H7 (cell line): ENCODE measurements at regions not wholly inside any gene's neighbourhood (a gene's known extent, or its start where the extent isn't known, plus 50 kb on each side); places are given as distances from the start of the nearest gene placed in this dataset.

ENCODE experiments used
- DNase-seq: peaks from one replicate; pipeline ENCODE4 v3.0.0; 2012
- H3K27me3 ChIP-seq: 2 replicates; pipeline ENCODE4 v1.6.0; 2011; ENCODE audit warnings: mild to moderate bottlenecking, low read length; ENCODE audit not compliant: control insufficient read depth, insufficient read depth
- H3K36me3 ChIP-seq: replicated peaks from 2 replicates; pipeline ENCODE4 v1.5.1; 2011; ENCODE audit warnings: low read length; ENCODE audit not compliant: control insufficient read depth, insufficient read depth
- H3K4me3 ChIP-seq: 2 replicates; pipeline ENCODE4 v1.5.1; 2011; ENCODE audit warnings: low read depth, mild to moderate bottlenecking, control low read depth, low read length, moderate library complexity; ENCODE audit not compliant: insufficient read depth

DNA sequence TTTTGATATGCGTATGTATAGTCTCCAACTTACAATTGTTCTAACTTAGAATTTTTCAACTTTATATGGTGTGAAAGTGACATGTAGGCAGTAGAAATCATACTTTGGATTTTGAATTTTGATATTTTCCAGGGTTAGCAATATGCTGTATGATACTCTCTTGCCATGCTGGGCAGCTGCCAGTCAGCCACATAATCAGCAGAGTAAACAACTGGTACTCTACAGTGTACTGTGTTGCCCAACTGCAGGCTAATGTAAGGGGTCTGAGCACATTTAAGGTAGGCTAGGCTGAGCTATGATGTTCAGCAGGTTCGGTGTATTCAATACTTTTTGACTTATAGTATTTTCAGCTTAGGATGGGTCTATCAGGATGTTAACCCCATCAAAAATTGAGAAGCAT lies 52.0 kb upstream of the RYK start:
- Histone ChIP-seq H3K36me3 (no peaks in the 10 kb centered on the region), H3K4me3 (no peak overlapping the region), H3K27me3 (no peaks in the 10 kb centered on the region)
- no peak for DNase-seq

GRCh38 chr3:134300520-134300919 lies 49.9 kb upstream of the RYK start:
- DNase-seq, result peak; percentile 52
- Histone ChIP-seq H3K36me3 (no peaks in the 10 kb centered on the region), H3K4me3 (no peak overlapping the region), H3K27me3 (no peaks in the 10 kb centered on the region)
